ENCODE measurements at regions not wholly inside any gene's neighbourhood (a gene's known extent, or its start where the extent isn't known, plus 50 kb on each side); places are given as distances from the start of the nearest gene placed in this dataset.
"Not testable (repeated sequence)": the region's sequence is repeated elsewhere in the genome, so short reads cannot be mapped to it uniquely, and the experiment has no call there.

- Histone ChIP-seq H3K4me2 (ENCODE audit: low read length) (no peak overlapping the region), H3K9me3 (ENCODE audit: low read length) (no peaks in the 10 kb centered on the region), H4K20me1 (ENCODE audit: insufficient read depth, low read length) (no peaks in the 10 kb centered on the region), H2AFZ (ENCODE audit: low read length) (no peak overlapping the region), H3K4me1 (ENCODE audit: insufficient read depth, low read length, severe bottlenecking) (no peaks in the 10 kb centered on the region), H3K27me3 (ENCODE audit: insufficient read depth, low read length) (no peaks in the 10 kb centered on the region), H3K9me2 (ENCODE audit: low read depth, low read length) (no peaks in the 10 kb centered on the region), H3K4me3 (ENCODE audit: low read depth, low read length, poor library complexity, severe bottlenecking) (no peak overlapping the region), H3F3A (ENCODE audit: insufficient read depth, low read length) (no peaks in the 10 kb centered on the region), H3K36me3 (ENCODE audit: insufficient read depth, low read length) (no peaks in the 10 kb centered on the region), H3K27ac (ENCODE audit: low read depth, low read length, poor library complexity, severe bottlenecking) (no peak overlapping the region), H3K79me2 (ENCODE audit: insufficient read depth, low read length) (no peaks in the 10 kb centered on the region), H3K9ac (ENCODE audit: low read length) (no peak overlapping the region)
- TF ChIP-seq EZH2 (IDR thresholded peaks at IDR 0.05; ENCODE audit: borderline replicate concordance, low read length) (no peak), CTCF (IDR thresholded peaks at IDR 0.05; ENCODE audit: low read length) (no peak)
Observed at GRCh38 chr4:29762151-29762550, 958.0 kb upstream of the PCDH7 start.

- Histone ChIP-seq H3K9me2 (ENCODE audit: low read depth, low read length) (no peaks in the 10 kb centered on the region), H3K79me2 (ENCODE audit: insufficient read depth, low read length) (no peaks in the 10 kb centered on the region), H3K27me3 (ENCODE audit: insufficient read depth, low read length) (no peaks in the 10 kb centered on the region), H3K27ac (ENCODE audit: low read depth, low read length, poor library complexity, severe bottlenecking) (no peak overlapping the region), H3K4me3 (ENCODE audit: low read depth, low read length, poor library complexity, severe bottlenecking) (no peak overlapping the region), H3K9me3 (ENCODE audit: low read length) (no peaks in the 10 kb centered on the region), H3K36me3 (ENCODE audit: insufficient read depth, low read length) (no peaks in the 10 kb centered on the region), H4K20me1 (ENCODE audit: insufficient read depth, low read length) (no peaks in the 10 kb centered on the region), H3K4me2 (ENCODE audit: low read length) (no peak overlapping the region), H3K4me1 (ENCODE audit: insufficient read depth, low read length, severe bottlenecking) (no peaks in the 10 kb centered on the region), H3F3A (ENCODE audit: insufficient read depth, low read length) (no peaks in the 10 kb centered on the region), H2AFZ (ENCODE audit: low read length) (no peak overlapping the region), H3K9ac (ENCODE audit: low read length) (no peak overlapping the region)
- TF ChIP-seq CTCF (IDR thresholded peaks at IDR 0.05; ENCODE audit: low read length) (no peak), EZH2 (IDR thresholded peaks at IDR 0.05; ENCODE audit: borderline replicate concordance, low read length) (no peak)
Observed at GRCh38 chr4:29770627-29771026, 949.5 kb upstream of the PCDH7 start.

- not testable (repeated sequence) for H3K4me3 ChIP-seq (ENCODE audit: low read depth, low read length, poor library complexity, severe bottlenecking); H3K27me3 ChIP-seq (ENCODE audit: insufficient read depth, low read length); H3K4me1 ChIP-seq (ENCODE audit: insufficient read depth, low read length, severe bottlenecking); H3K4me2 ChIP-seq (ENCODE audit: low read length); H3K9ac ChIP-seq (ENCODE audit: low read length); H4K20me1 ChIP-seq (ENCODE audit: insufficient read depth, low read length); H3K36me3 ChIP-seq (ENCODE audit: insufficient read depth, low read length); H2AFZ ChIP-seq (ENCODE audit: low read length); H3K79me2 ChIP-seq (ENCODE audit: insufficient read depth, low read length); H3F3A ChIP-seq (ENCODE audit: insufficient read depth, low read length); H3K9me3 ChIP-seq (ENCODE audit: low read length); H3K9me2 ChIP-seq (ENCODE audit: low read depth, low read length); H3K27ac ChIP-seq (ENCODE audit: low read depth, low read length, poor library complexity, severe bottlenecking)
Observed at GRCh38 chr4:29788123-29788522, 932.0 kb upstream of the PCDH7 start.

GRCh38 chr4:29805245-29805644, 914.9 kb upstream of the PCDH7 start:
- no peaks in the 10 kb centered on the region for H3K36me3 ChIP-seq (ENCODE audit: insufficient read depth, low read length)
- no peak overlapping the region for H3K27ac ChIP-seq (ENCODE audit: low read depth, low read length, poor library complexity, severe bottlenecking)
- no peaks in the 10 kb centered on the region for H3K4me1 ChIP-seq (ENCODE audit: insufficient read depth, low read length, severe bottlenecking)
- no peaks in the 10 kb centered on the region for H4K20me1 ChIP-seq (ENCODE audit: insufficient read depth, low read length)
- no peaks in the 10 kb centered on the region for H3K9me3 ChIP-seq (ENCODE audit: low read length)
- no peaks in the 10 kb centered on the region for H3K79me2 ChIP-seq (ENCODE audit: insufficient read depth, low read length)
- no peak overlapping the region for H3K4me3 ChIP-seq (ENCODE audit: low read depth, low read length, poor library complexity, severe bottlenecking)
- TF ChIP-seq EZH2 (IDR thresholded peaks at IDR 0.05; ENCODE audit: borderline replicate concordance, low read length) (no peak), CTCF (IDR thresholded peaks at IDR 0.05; ENCODE audit: low read length) (no peak)
- H3F3A ChIP-seq (ENCODE audit: insufficient read depth, low read length), result no peaks in the 10 kb centered on the region
- H2AFZ ChIP-seq (ENCODE audit: low read length), result no peak overlapping the region
- H3K27me3 ChIP-seq (ENCODE audit: insufficient read depth, low read length), result no peaks in the 10 kb centered on the region
- H3K4me2 ChIP-seq (ENCODE audit: low read length), result no peak overlapping the region
- no peak overlapping the region for H3K9ac ChIP-seq (ENCODE audit: low read length)
- H3K9me2 ChIP-seq (ENCODE audit: low read depth, low read length), result no peaks in the 10 kb centered on the region
